SK-N-SH (cell line): ENCODE measurements at regions not wholly inside any gene's neighbourhood (a gene's known extent, or its start where the extent isn't known, plus 50 kb on each side); places are given as distances from the start of the nearest gene placed in this dataset.

Experiments
- CTCF ChIA-PET: fragments of 300-600, 350-600 bp; formaldehyde crosslinking; extraction: SDS; loops from one replicate; lab custom pipeline; 2021; lab: Yijun Ruan, JAX
- POLR2A ChIA-PET: fragments of 350-600 bp; sonication (Branson Sonifier 250); formaldehyde crosslinking; extraction: SDS; loops from one replicate; lab custom pipeline; 2020; ENCODE audit warnings: antibody characterized with exemption, inconsistent platforms; lab: Yijun Ruan, JAX
- DNase-seq: peaks from one replicate; pipeline ENCODE4 v3.0.0; 2012
- H2AFZ ChIP-seq: fragments of 200-600 bp; sonication (generic); 2 replicates; pipeline ENCODE4 v1.8.1; 2016; ENCODE audit warnings: antibody characterized with exemption, mild to moderate bottlenecking, low read depth
- H3F3A ChIP-seq: fragments of 200-600 bp; sonication (generic); replicated peaks from 2 replicates; pipeline ENCODE3; 2016; ENCODE audit warnings: antibody characterized with exemption, mild to moderate bottlenecking; ENCODE audit not compliant: insufficient read depth
- H3K27ac ChIP-seq, 2 experiments: fragments of 200-500 bp in 1 of 2; fragments of 200-600 bp in 1 of 2; sonication (Bioruptor generic) in 1 of 2; sonication (generic), shearing (Covaris generic) in 1 of 2; 2 replicates each; pipeline versions ENCODE4 v1.5.1 to v1.6.1; 2014 to 2016; ENCODE audit warnings: low read depth in 2 of 2, inconsistent platforms in 1 of 2, low read length in 1 of 2, mild to moderate bottlenecking in 1 of 2, mixed read lengths in 1 of 2
- H3K27me3 ChIP-seq: fragments of 200-600 bp; sonication (generic), shearing (Covaris generic); 2 replicates; pipeline ENCODE4 v1.6.1; 2016; ENCODE audit warnings: mixed run types; ENCODE audit not compliant: insufficient read depth
- H3K36me3 ChIP-seq, 2 experiments: fragments of 200-500 bp in 1 of 2; fragments of 200-600 bp in 1 of 2; sonication (Bioruptor generic) in 1 of 2; sonication (generic) in 1 of 2; replicated peaks in 1 of 2; 2 replicates each; pipeline versions ENCODE3 to v1.5.1; 2014 to 2016; ENCODE audit warnings: low read length in 1 of 2, mild to moderate bottlenecking in 1 of 2; ENCODE audit not compliant: insufficient read depth in 2 of 2, control insufficient read depth in 1 of 2
- H3K4me1 ChIP-seq, 2 experiments: fragments of 200-500 bp in 1 of 2; fragments of 200-600 bp in 1 of 2; sonication (Bioruptor generic) in 1 of 2; sonication (generic), shearing (Covaris generic) in 1 of 2; 2 replicates each; pipeline versions ENCODE4 v1.5.1 to v1.6.1; 2014 to 2016; ENCODE audit warnings: low read depth in 1 of 2, low read length in 1 of 2, mixed run types in 1 of 2; ENCODE audit not compliant: insufficient read depth in 2 of 2, control insufficient read depth in 1 of 2
- H3K4me2 ChIP-seq: fragments of 200-600 bp; sonication (generic), shearing (Covaris generic); 2 replicates; pipeline ENCODE4 v1.6.1; 2017; ENCODE audit warnings: mixed run types
- H3K4me3 ChIP-seq, 2 experiments: fragments of 200-500 bp in 1 of 2; fragments of 200-600 bp in 1 of 2; sonication (Bioruptor generic) in 1 of 2; sonication (generic), shearing (Covaris generic) in 1 of 2; 2 replicates each; pipeline versions ENCODE4 v1.5.1 to v1.8.1; 2014 to 2016; ENCODE audit warnings: low read depth in 2 of 2, inconsistent platforms in 1 of 2, low read length in 1 of 2, mild to moderate bottlenecking in 1 of 2, mixed read lengths in 1 of 2, moderate library complexity in 1 of 2
- H3K79me2 ChIP-seq: fragments of 200-600 bp; sonication (generic); 2 replicates; pipeline ENCODE4 v1.8.1; 2017; ENCODE audit warnings: mild to moderate bottlenecking; ENCODE audit not compliant: insufficient read depth
- H3K9ac ChIP-seq: fragments of 200-600 bp; sonication (generic); 2 replicates; pipeline ENCODE4 v1.6.1; 2017; ENCODE audit warnings: mixed run types
- H3K9me2 ChIP-seq: fragments of 200-600 bp; sonication (generic); 2 replicates; pipeline ENCODE4 v1.6.1; 2017; ENCODE audit warnings: mixed run types
- H3K9me3 ChIP-seq: fragments of 200-600 bp; sonication (generic); 2 replicates; pipeline ENCODE4 v1.6.1; 2017; ENCODE audit warnings: mixed run types, mild to moderate bottlenecking, moderate library complexity
- H4K20me1 ChIP-seq: fragments of 200-600 bp; sonication (generic); 2 replicates; pipeline ENCODE4 v1.6.1; 2017; ENCODE audit warnings: mild to moderate bottlenecking, mixed run types; ENCODE audit not compliant: insufficient read depth
- ELF1 ChIP-seq: IDR thresholded peaks from 2 replicates; pipeline ENCODE4 v1.4.0; 2012
- EP300 ChIP-seq, 2 experiments: IDR thresholded peaks; 2 replicates each; pipeline versions ENCODE4 v1.4.0 to v1.6.1; 2012; ENCODE audit warnings: borderline replicate concordance in 1 of 2, low read depth in 1 of 2, low read length in 1 of 2
- EZH2phosphoT487 ChIP-seq: fragments of 200-600 bp; sonication (generic); IDR thresholded peaks from 2 replicates; pipeline ENCODE4 v1.6.1; 2017; ENCODE audit warnings: low read depth, mixed run types, mild to moderate bottlenecking, antibody characterized with exemption, moderate library complexity, borderline replicate concordance
- FOSL2 ChIP-seq: IDR thresholded peaks from 2 replicates; pipeline ENCODE4 v1.4.0; 2012; ENCODE audit warnings: low read depth, mild to moderate bottlenecking, moderate library complexity, borderline replicate concordance
- FOXM1 ChIP-seq: IDR thresholded peaks from 2 replicates; pipeline ENCODE4 v1.4.0; 2012; ENCODE audit warnings: low read depth, mild to moderate bottlenecking
- GATA2 ChIP-seq: sonication (generic); formaldehyde crosslinking; IDR thresholded peaks from 2 replicates; pipeline ENCODE4 v1.5.0; 2020; ENCODE audit warnings: mild to moderate bottlenecking, missing genetic modification reagents
- IRF3 ChIP-seq: fragments of 150-350 bp; IDR thresholded peaks from 2 replicates; pipeline ENCODE4 v1.6.1; 2016; ENCODE audit warnings: mild to moderate bottlenecking, low read depth, low read length
- MAX ChIP-seq: IDR thresholded peaks from 2 replicates; pipeline ENCODE4 v1.4.0; 2012; ENCODE audit warnings: low read depth
- MXI1 ChIP-seq: IDR thresholded peaks from 2 replicates; pipeline ENCODE4 v1.6.1; 2012; ENCODE audit warnings: mild to moderate bottlenecking, low read depth, low read length, improper control_type of control experiment
- PBX3 ChIP-seq: IDR thresholded peaks from 2 replicates; pipeline ENCODE4; 2012
- RAD21 ChIP-seq: IDR thresholded peaks from 2 replicates; pipeline ENCODE4 v1.6.1; 2012; ENCODE audit warnings: mild to moderate bottlenecking, low read length
- REST ChIP-seq: IDR thresholded peaks from 2 replicates; pipeline ENCODE4 v1.6.1; 2012; ENCODE audit warnings: mild to moderate bottlenecking, low read depth, low read length, moderate library complexity
- RFX5 ChIP-seq: IDR thresholded peaks from 2 replicates; pipeline ENCODE4 v1.6.1; 2012; ENCODE audit warnings: mild to moderate bottlenecking, improper control_type of control experiment, low read length
- RXRA ChIP-seq: IDR thresholded peaks from 2 replicates; pipeline ENCODE4 v1.4.0; 2012; ENCODE audit warnings: low read depth, mild to moderate bottlenecking, borderline replicate concordance
- SMC3 ChIP-seq: IDR thresholded peaks from 2 replicates; pipeline ENCODE4 v1.6.1; 2012; ENCODE audit warnings: low read depth, low read length, improper control_type of control experiment
- TAF1 ChIP-seq: IDR thresholded peaks from 2 replicates; pipeline ENCODE4 v1.6.1; 2012; ENCODE audit warnings: low read depth, mild to moderate bottlenecking, low read length, moderate library complexity, borderline replicate concordance
- TEAD4 ChIP-seq: IDR thresholded peaks from 2 replicates; pipeline ENCODE4 v1.4.0; 2012; ENCODE audit warnings: mild to moderate bottlenecking, borderline replicate concordance; ENCODE audit not compliant: insufficient read depth
- USF2 ChIP-seq: fragments of 150-350 bp; IDR thresholded peaks from 2 replicates; pipeline ENCODE4 v1.6.1; 2017; ENCODE audit warnings: antibody characterized with exemption, low read length, low read depth, borderline replicate concordance
- ZBTB33 ChIP-seq: IDR thresholded peaks from 2 replicates; pipeline ENCODE4 v1.4.0; 2012; ENCODE audit warnings: low read depth, borderline replicate concordance
- WGBS: methylation state at CpG from one replicate; pipeline ENCODE4 v1.1.6; 2017; ENCODE audit warnings: low lambda C conversion rate; 5-methylcytosine and 5-hydroxymethylcytosine counted together

- Histone ChIP-seq H3K9ac (no peak overlapping the region), H3K27me3 (no peaks in the 10 kb centered on the region), H3K9me3 (no peaks in the 10 kb centered on the region), H3F3A (no peaks in the 10 kb centered on the region), H3K79me2 (no peaks in the 10 kb centered on the region), H3K9me2 (no peaks in the 10 kb centered on the region), H4K20me1 (no peaks in the 10 kb centered on the region), H3K36me3 (no peaks in the 10 kb centered on the region), H3K4me1 (no peaks in the 10 kb centered on the region), H3K4me3 (no peak overlapping the region), H2AFZ (no peak overlapping the region), H3K27ac (no peak overlapping the region), H3K4me2 (no peak overlapping the region)
- no peak for DNase-seq
- 46% methylated on average over 6 of the region's 8 CpGs for WGBS
- TF ChIP-seq MAX (no peak), MXI1 (no peak), FOXM1 (no peak), ZBTB33 (no peak), RAD21 (no peak), GATA2 (CRISPR knock-in tag) (no peak), EP300 (IDR thresholded peaks at IDR 0.05; ENCODE audit: borderline replicate concordance in 1 of 2, low read depth in 1 of 2, low read length in 1 of 2) (no peak), REST (no peak), ELF1 (no peak), TEAD4 (no peak), FOSL2 (no peak), SMC3 (no peak), PBX3 (no peak), RXRA (no peak), RFX5 (no peak), TAF1 (no peak), USF2 (no peak), IRF3 (no peak), EZH2phosphoT487 (no peak)
- TF ChIP-seq, all 33 proteins: peak for 0
- CTCF ChIA-PET, result no interaction called here
- POLR2A ChIA-PET, result no interaction called here
Measured at GRCh38 chr22:48797731-48798130, 1029.9 kb downstream of the BRD1 start.
